Endothelial cell of umbilical vein (primary cell): ENCODE measurements at regions not wholly inside any gene's neighbourhood (a gene's known extent, or its start where the extent isn't known, plus 50 kb on each side); places are given as distances from the start of the nearest gene placed in this dataset.

Experiments
- BruUV-seq: library from RNA; stranded (reverse); fragments of 400-500 nt; replicated peaks from 2 replicates; lab custom pipeline; 2021; lab: Mats Ljungman, UMichigan
- CTCF ChIA-PET: fragments of 300-600, 350-600 bp; sonication (Branson Sonifier 250); formaldehyde crosslinking; loops from one replicate; lab custom pipeline; 2021; ENCODE audit warnings: antibody characterized with exemption, inconsistent platforms; lab: Charles Lee
- POLR2A ChIA-PET: fragments of 300-600, 350-600 bp; sonication (Branson Sonifier 250); formaldehyde crosslinking; loops from one replicate; lab custom pipeline; 2021; ENCODE audit warnings: antibody characterized with exemption, inconsistent platforms; lab: Charles Lee
- DNase-seq: peaks from one replicate; pipeline ENCODE4 v3.0.0-alpha.2; 2011; ENCODE audit warnings: low read depth, low spot score
- FAIRE-seq: peaks from 2 replicates; lab custom pipeline; 2011; peaks lifted over from hg19 to GRCh38; lab: Jason Lieb, UNC
- H2AFZ ChIP-seq: 2 replicates; pipeline ENCODE4 v1.6.0; 2012; ENCODE audit warnings: low read depth, low read length, control low read depth, inconsistent platforms
- H3K27ac ChIP-seq: 2 replicates; pipeline ENCODE4 v1.5.1; 2011; ENCODE audit warnings: low read depth, mild to moderate bottlenecking, control low read depth, low read length, moderate library complexity; ENCODE audit not compliant: insufficient read depth
- H3K27me3 ChIP-seq, 2 experiments: 2 replicates each; pipeline versions ENCODE4 v1.6.0 to v1.6.1; 2011; ENCODE audit warnings: low read length in 2 of 2, mixed read lengths in 1 of 2; ENCODE audit not compliant: control insufficient read depth in 2 of 2, insufficient read depth in 2 of 2
- H3K36me3 ChIP-seq, 2 experiments: 2 replicates in 1 of 2; 3 replicates in 1 of 2; pipeline ENCODE4 v1.5.1; 2011; ENCODE audit warnings: low read length in 2 of 2, mild to moderate bottlenecking in 1 of 2, moderate library complexity in 1 of 2; ENCODE audit not compliant: control insufficient read depth in 2 of 2, insufficient read depth in 2 of 2; ENCODE audit errors: extremely low read depth in 1 of 2
- H3K4me1 ChIP-seq: 3 replicates; pipeline ENCODE4 v1.5.1; 2011; ENCODE audit warnings: mild to moderate bottlenecking, low read length; ENCODE audit not compliant: control insufficient read depth, insufficient read depth; ENCODE audit errors: extremely low read depth
- H3K4me2 ChIP-seq: 2 replicates; pipeline ENCODE4 v1.6.1; 2011; ENCODE audit warnings: low read length, control low read depth, mixed read lengths; ENCODE audit not compliant: insufficient read depth
- H3K4me3 ChIP-seq, 3 experiments: fragments of 200-600 bp in 1 of 3; sonication (generic), shearing (Covaris generic) in 1 of 3; replicated peaks in 1 of 3; 2 replicates each; pipeline ENCODE4 v1.5.1; 2011 to 2016; ENCODE audit warnings: control low read depth in 3 of 3, low read length in 3 of 3, mild to moderate bottlenecking in 2 of 3, inconsistent platforms in 1 of 3, low read depth in 1 of 3, moderate library complexity in 1 of 3; ENCODE audit not compliant: insufficient read depth in 1 of 3
- H3K79me2 ChIP-seq: 2 replicates; pipeline ENCODE4 v1.6.0; 2012; ENCODE audit warnings: low read length, inconsistent platforms; ENCODE audit not compliant: control insufficient read depth, insufficient read depth
- H3K9ac ChIP-seq: replicated peaks from 2 replicates; pipeline ENCODE3; 2011; ENCODE audit warnings: low read length, control low read depth; ENCODE audit not compliant: insufficient read depth; ENCODE audit errors: extremely low read depth
- H3K9me1 ChIP-seq: replicated peaks from 3 replicates; pipeline ENCODE4 v1.6.0; 2011; ENCODE audit warnings: mild to moderate bottlenecking, low read length; ENCODE audit not compliant: control insufficient read depth, insufficient read depth; ENCODE audit errors: extremely low read depth
- H3K9me3 ChIP-seq: replicated peaks from 2 replicates; pipeline ENCODE4 v1.5.1; 2012; ENCODE audit warnings: low read length, inconsistent platforms; ENCODE audit not compliant: control insufficient read depth, insufficient read depth
- H4K20me1 ChIP-seq: replicated peaks from 2 replicates; pipeline ENCODE3; 2011; ENCODE audit warnings: mild to moderate bottlenecking, low read length; ENCODE audit not compliant: control insufficient read depth, insufficient read depth; ENCODE audit errors: extremely low read depth
- CTCF ChIP-seq, 2 donors: IDR thresholded peaks; 1 replicate in 1 of 2; 2 replicates in 1 of 2; pipeline ENCODE4 v1.5.1; 2011; ENCODE audit warnings: low read length in 2 of 2, mild to moderate bottlenecking in 2 of 2, moderate library complexity in 2 of 2, control low read depth in 1 of 2, inconsistent platforms in 1 of 2, low read depth in 1 of 2; ENCODE audit not compliant: insufficient read depth in 1 of 2; ENCODE audit errors: extremely low read depth in 1 of 2
- EZH2 ChIP-seq: IDR thresholded peaks from 2 replicates; pipeline ENCODE4 v1.6.1; 2012; ENCODE audit warnings: borderline replicate concordance, low read depth, mild to moderate bottlenecking, moderate library complexity, low read length, inconsistent platforms; ENCODE audit not compliant: severe bottlenecking
- FOS ChIP-seq: IDR thresholded peaks from 2 replicates; pipeline ENCODE4 v1.6.1; 2011; ENCODE audit warnings: mild to moderate bottlenecking, low read length, moderate library complexity, borderline replicate concordance; ENCODE audit not compliant: insufficient read depth
- GATA2 ChIP-seq: IDR thresholded peaks from 2 replicates; pipeline ENCODE4 v1.7.0; 2011; ENCODE audit warnings: low read depth, mild to moderate bottlenecking, moderate library complexity, mixed read lengths, low read length; ENCODE audit not compliant: insufficient read length, insufficient read depth
- JUN ChIP-seq: IDR thresholded peaks from 2 replicates; pipeline ENCODE4 v1.6.1; 2011; ENCODE audit warnings: borderline replicate concordance, low read depth; ENCODE audit not compliant: insufficient read length, insufficient read depth
- MAX ChIP-seq: IDR thresholded peaks from 2 replicates; pipeline ENCODE4 v1.6.1; 2011; ENCODE audit not compliant: insufficient read depth, insufficient read length
- MYC ChIP-seq: IDR thresholded peaks from one replicate; pipeline ENCODE4 v1.6.1; 2011; ENCODE audit warnings: mild to moderate bottlenecking, low read depth, low read length
- POLR2A ChIP-seq: IDR thresholded peaks from 2 replicates; pipeline ENCODE4 v1.6.1; 2012; ENCODE audit warnings: low read depth, mild to moderate bottlenecking, control low read depth, low read length
- POLR2AphosphoS5 ChIP-seq: IDR thresholded peaks from 2 replicates; pipeline ENCODE4 v1.6.1; 2012; ENCODE audit warnings: low read depth, mild to moderate bottlenecking, control low read depth, low read length, moderate library complexity; ENCODE audit not compliant: insufficient read depth
- dilution Hi-C: fragments of 300-500 bp; cut with MboI; formaldehyde crosslinking; loops from one replicate; pipeline ENCODE4 v1.15.0; 2019; ENCODE audit warnings: low sequenced_read_pairs; ENCODE audit not compliant: extremely low pct_ligation_motif_present
- intact Hi-C: fragments of 100-400 bp; cut with micrococcal nuclease; formaldehyde crosslinking; loops from one replicate; pipeline ENCODE4 v1.10.0; 2022

GRCh38 chr9:86843206-86843605, 104.1 kb downstream of the GAS1 start:
- peaks cover 5% of the 10 kb centered on the region for H3K9me3 ChIP-seq
- no peak overlapping the region for H3K4me3 ChIP-seq
- intact Hi-C loops = no loop called here
- no peak overlapping the region for H3K4me2 ChIP-seq
- no peaks in the 10 kb centered on the region for H3K79me2 ChIP-seq
- H2AFZ ChIP-seq = no peak overlapping the region
- no peaks in the 10 kb centered on the region for H4K20me1 ChIP-seq
- H3K27me3 ChIP-seq = no peaks in the 10 kb centered on the region
- DNase-seq (no peak), FAIRE-seq (no peak)
- H3K36me3 ChIP-seq = no peaks in the 10 kb centered on the region
- no peak overlapping the region for H3K9ac ChIP-seq
- TF ChIP-seq FOS (no peak), JUN (no peak), MAX (no peak), MYC (no peak), CTCF (IDR thresholded peaks at IDR 0.05; ENCODE audit: extremely low read depth in 1 of 2, insufficient read depth in 1 of 2, low read depth in 1 of 2, low read length in 2 of 2) (no peak), EZH2 (no peak), GATA2 (no peak), POLR2A (no peak), POLR2AphosphoS5 (no peak)
- ChIA-PET POLR2A (no interaction called here), CTCF (no interaction called here)
- no peak overlapping the region for H3K27ac ChIP-seq
- no TSS peak for BruUV-seq
- dilution Hi-C loops = no loop called here
- H3K9me1 ChIP-seq = no peaks in the 10 kb centered on the region
- H3K4me1 ChIP-seq = no peaks in the 10 kb centered on the region
